HUDEP-2 (cell line): ENCODE measurements at regions not wholly inside any gene's neighbourhood (a gene's known extent, or its start where the extent isn't known, plus 50 kb on each side); places are given as distances from the start of the nearest gene placed in this dataset.
"Not testable (repeated sequence)": the region's sequence is repeated elsewhere in the genome, so short reads cannot be mapped to it uniquely, and the experiment has no call there.

Source experiments
- DNase-seq, 76 experiments: peaks; one replicate each; lab custom pipeline; 2025; ENCODE audit not compliant: unreplicated experiment in 76 of 76; lab: John Stamatoyannopoulos, UW

- DNase-seq: no peak
These were observed 136.0 kb upstream of the MIR17HG start for GRCh38 chr13:91211510-91211909.

DNA sequence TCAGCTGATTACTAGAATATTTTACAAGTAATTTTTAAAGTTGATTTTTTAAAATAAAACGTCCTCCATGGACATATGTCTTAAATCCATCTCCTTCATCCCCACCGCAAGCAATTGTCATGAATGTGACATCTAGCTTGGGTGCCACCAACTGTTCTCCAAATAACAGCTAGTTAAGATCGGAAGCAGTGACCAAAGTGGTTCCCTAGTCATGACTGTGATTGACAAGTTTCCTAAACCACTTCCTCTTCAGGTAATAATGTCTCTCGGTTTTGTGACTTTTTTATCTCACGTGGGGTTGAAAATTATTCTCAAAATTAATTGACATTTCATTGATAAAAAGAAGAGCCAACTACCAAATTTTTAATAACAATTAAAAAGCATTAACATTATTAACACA, 135.3 kb upstream of the MIR17HG start:
- no peak for DNase-seq

- no peak for DNase-seq
These were observed 133.5 kb upstream of the MIR17HG start for GRCh38 chr13:91214031-91214430.

DNA sequence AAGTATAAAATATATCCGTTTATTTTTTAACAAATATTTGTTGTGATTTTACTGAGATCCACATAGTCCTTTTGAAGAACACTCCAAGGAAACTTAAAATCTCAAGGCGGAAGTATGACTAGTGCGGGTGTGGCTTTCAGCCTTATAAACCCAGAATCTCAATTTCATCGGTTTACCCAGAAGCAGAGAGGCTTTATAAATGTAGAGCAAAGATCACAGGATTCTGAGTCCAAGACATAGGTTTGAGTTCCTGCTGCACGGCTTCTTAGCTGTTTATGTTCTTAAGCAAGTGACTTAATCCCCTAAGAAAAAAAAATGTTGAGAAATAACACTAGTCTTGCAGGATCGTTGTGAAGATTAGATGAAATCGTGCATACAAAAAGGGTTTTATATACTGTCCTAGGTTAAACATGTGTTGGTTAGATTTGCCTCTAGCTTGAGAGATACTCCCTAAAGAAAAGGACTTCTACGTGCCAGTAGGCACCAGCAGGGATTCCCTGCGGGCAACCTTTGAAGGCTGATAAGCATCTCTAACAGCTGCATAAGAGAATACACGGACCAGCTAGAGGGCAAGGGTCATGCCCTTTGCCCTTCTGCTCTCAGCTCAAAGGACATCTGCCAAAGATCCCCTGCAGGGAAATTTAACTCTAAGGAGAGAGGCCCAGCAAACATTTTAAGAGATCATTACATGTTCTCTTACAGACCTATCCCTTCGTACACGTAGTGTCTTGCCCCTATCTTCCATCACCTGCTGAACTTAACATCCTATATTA, 130.4 kb upstream of the MIR17HG start:
- DNase-seq: no peak

DNA sequence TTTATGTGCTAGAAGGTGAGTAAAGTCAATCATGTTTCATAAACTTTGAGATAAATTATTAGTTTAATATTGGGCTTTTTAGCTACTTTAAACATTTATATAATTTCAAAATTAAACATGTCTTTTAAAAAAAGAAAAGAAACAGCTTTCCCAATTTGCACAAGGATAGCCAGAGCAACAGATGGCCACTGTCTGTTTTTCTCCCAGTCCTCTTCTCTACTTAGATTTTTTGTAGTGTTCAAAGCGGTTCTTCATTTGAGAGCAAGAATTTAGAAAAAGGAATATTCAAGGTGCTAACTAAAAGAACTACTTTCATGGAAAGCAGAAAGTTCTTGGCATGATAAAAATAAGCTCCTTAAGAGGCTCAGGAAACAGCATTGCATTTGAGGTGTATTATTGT, 128.3 kb upstream of the MIR17HG start:
- no peak for DNase-seq

- no peak for DNase-seq
These were observed 126.6 kb upstream of the MIR17HG start for GRCh38 chr13:91220872-91221271.

GRCh38 chr13:91228108-91228507, 119.4 kb upstream of the MIR17HG start:
- DNase-seq: no peak

GRCh38 chr13:91228940-91229339, 118.5 kb upstream of the MIR17HG start:
- DNase-seq: no peak

- no peak for DNase-seq
These were observed 114.8 kb upstream of the MIR17HG start for GRCh38 chr13:91232716-91233115.

- no peak for DNase-seq
These were observed 114.2 kb upstream of the MIR17HG start for GRCh38 chr13:91233291-91233690.

DNA sequence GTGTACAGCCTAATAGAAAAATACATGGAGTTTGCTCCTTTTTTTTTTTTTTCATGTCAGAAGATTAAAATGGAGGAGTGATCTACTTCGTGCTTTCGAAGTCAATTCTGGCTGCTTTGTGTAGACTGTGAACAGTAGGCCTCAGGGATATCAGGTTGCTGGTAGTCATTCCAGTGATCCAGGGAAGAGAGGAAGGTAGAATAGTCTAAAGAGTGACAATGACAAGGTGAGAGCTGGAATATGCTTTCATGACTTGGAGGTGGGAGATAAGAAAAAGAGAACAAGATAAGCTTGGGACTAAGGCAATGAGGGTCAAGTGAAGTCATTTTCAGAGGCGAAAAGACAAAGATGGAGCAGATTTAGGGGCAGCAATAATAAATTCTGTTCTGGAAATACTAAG, 111.3 kb upstream of the MIR17HG start:
- no peak for DNase-seq

GRCh38 chr13:91236921-91237320, 110.6 kb upstream of the MIR17HG start:
- DNase-seq: no peak

DNA sequence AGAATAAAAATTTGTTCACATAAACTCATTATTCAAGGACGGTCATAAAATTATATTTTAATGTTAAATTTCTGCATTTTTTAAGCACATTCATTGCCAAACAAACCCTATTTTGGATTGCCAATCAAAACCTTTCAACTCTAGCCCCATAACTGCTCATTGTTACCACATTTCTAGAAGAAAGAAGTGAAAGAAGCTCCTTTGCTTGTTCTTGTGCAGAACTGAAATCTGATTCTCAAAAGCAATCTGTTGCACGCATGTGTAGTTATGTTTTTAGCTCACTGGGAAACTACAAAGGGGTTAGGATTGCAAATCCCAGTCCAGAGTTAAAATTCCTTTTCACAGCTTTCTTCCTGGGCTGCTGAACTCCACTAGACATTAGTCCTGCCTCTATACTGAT, 109.5 kb upstream of the MIR17HG start:
- DNase-seq: no peak

GRCh38 chr13:91240341-91240740, 107.1 kb upstream of the MIR17HG start:
- no peak for DNase-seq

GRCh38 chr13:91241221-91241933, 106.1 kb upstream of the MIR17HG start:
- DNase-seq: no peak

DNA sequence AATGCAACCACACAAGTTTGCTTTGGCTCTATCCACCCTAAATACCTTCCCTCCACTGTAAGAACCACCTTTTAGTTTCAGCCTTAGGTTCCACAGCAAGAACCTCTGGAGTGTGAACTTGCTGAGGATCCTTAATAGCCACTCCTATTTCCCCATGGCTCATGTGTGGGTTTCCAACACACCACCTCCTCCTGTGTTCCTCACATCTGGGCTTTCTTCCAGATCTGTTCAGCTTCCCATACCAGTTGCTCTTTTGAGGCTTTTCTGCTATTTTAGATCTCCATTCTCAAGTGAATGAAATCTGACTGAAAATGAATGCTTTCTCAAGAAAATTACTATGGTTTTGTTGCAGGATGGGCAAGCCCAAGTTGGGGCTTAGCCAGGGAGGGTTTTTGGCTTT, 104.8 kb upstream of the MIR17HG start:
- no peak for DNase-seq

GRCh38 chr13:91245288-91245687, 102.2 kb upstream of the MIR17HG start:
- DNase-seq: no peak

DNA sequence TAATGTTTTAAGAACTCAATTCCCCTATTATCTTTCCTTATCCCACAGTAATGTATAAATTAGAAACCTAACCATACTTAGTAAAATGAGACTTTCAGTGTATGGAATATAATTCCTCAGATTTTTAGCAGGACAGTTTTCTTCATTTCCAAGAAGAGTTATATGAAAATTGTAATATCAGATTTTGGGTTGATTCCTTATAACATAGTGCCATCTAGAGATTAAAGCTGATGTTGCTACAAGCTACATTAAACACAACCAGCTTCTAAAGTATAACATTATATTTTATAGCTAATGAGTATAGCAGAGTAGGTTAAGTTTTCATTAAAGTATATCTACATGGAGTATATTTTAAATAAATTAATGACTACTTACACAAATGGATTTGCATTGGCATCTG, 99.7 kb upstream of the MIR17HG start:
- DNase-seq: peak in 1 of 76 experiments; percentile 0

DNA sequence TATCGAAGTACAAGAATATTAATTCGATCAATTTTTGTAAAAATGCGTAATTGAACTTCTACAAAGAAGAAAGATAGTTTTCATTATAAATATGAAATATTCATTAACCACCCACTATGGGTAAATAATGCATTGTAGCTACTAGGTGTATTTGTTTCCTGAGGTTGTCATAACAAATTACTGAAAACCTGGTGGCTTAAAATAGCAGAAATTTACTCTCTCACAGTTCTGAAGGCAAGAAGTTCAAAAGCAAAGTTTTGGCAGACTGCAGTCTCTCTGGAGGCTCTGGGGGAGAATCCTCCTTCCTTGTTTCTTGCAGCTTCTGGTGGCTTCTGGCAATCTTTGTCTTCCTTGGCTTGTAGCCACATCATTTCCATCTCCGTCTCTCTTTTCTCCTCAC, 99.2 kb upstream of the MIR17HG start:
- no peak for DNase-seq

GRCh38 chr13:91249370-91249769, 98.1 kb upstream of the MIR17HG start:
- DNase-seq: no peak

DNA sequence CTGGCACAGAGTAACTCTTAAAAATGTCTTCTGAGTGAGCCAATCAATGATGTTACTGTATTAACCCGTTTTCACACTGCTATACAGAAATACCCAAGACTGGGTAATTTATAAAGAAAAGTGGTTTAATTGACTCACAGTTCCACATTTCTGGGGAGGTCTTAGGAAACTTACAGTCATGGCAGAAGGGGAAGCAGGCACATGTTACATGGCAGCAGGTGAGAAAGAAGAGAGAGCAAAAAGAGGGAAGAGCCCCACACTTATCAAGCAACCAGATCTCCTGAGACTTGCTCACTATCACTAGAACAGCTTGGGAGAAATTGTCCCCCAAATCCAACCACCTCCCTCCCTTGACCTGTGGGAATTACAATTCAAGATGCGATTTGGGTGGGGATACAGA, 97.6 kb upstream of the MIR17HG start:
- DNase-seq: no peak

- not testable (repeated sequence) for DNase-seq
These were observed 95.9 kb upstream of the MIR17HG start for GRCh38 chr13:91251573-91251972.
